NCI-H345 (cell line): ENCODE measurements at regions not wholly inside any gene's neighbourhood (a gene's known extent, or its start where the extent isn't known, plus 50 kb on each side); places are given as distances from the start of the nearest gene placed in this dataset.
"Not testable (repeated sequence)": the region's sequence is repeated elsewhere in the genome, so short reads cannot be mapped to it uniquely, and the experiment has no call there.

Source experiments
- DNase-seq: peaks from one replicate; lab custom pipeline; 2025; lab: John Stamatoyannopoulos, UW

DNA sequence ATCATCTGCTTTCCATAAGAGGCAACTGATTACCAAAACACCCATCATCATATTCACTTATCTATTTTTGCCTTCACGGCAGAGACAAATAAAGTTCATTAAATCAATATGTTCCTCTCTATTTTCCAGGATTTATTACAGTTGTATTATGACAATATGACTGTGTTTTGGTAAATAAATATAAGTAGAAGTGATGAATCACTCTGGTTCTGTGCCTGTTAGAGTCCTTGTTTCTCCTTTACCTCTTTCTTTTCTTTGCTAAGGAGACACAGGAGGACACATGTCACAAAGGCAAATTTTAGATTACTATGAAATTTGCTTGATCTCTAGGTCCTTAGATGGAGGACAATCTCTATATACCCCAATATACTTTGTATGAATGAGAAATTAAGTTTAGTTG lies 152.6 kb upstream of the PLSCR5 start:
- DNase-seq, result no peak

DNA sequence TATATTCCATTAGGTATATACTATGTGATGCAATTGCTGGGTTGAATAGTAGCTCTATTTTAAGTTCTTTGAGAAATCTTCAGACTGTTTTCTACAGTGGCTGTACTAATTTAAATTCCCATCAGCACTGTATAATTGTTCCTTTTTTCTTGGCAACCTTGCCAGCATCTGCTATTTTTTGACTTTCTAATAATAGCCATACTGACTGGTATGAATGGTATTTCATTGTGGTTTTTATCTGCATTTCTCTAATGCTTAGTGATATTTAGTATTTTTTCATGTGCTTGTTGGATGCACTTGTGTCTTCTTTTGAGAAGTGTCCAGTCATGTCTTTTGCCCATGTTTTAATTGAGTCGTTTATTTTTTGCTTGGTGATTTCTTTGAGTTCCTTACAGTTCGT lies 145.1 kb upstream of the PLSCR5 start:
- no peak for DNase-seq

DNA sequence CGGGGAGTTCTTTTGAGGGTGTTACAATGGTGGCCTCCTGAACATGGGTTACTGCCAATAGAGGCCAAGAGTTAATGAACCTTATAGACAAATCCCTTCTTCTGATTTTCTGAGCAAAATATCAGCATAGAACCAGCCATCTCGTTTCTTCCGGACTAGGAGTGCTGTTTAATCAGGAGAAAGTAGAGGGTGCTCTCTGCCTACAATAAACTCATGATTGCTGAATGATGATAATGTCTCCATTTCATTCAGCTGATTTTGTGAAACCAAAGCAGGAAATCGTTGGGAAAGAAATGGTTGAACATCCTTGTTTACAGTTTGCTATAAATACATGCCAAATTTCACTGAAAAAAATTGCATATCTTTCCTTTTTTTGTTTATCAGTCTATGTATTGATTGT lies 142.8 kb upstream of the PLSCR5 start:
- no peak for DNase-seq

DNA sequence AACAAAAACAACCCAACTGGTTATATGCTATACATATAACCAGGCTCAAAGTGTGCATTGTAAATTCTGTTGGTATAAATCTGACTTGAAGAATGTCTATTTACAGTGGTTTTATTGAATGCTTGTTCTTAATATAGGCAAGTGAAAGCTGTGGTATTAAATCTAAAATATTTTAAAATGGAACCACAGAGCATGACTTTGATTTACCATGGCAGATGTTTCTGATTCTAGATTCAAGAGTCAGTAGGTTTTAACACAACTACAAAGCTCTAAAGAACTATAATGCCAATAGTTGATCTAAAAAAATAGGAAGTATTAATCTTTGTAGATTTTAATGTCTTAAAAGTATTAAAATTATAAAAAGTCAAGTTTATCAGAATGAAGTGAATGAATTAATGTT lies 141.9 kb upstream of the PLSCR5 start:
- DNase-seq, result no peak

DNA sequence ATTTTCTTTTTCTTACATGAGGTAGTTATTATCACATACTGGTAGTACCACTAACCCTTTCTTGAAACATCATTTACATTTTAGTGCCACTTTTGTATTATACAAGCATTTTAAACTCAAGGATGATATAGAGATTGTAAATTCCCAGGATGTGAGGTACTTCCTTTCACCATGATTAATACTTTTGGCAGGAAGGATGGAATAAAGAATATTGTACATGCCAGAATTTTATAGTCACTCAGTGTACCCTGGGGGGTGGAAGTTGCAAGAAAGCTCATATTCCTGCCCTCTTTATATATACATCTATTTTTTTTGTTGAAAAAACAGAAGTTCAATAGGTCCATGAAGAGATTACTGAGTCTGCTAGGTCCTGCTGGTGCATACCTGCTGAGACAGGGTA lies 141.0 kb upstream of the PLSCR5 start:
- DNase-seq, result no peak

DNA sequence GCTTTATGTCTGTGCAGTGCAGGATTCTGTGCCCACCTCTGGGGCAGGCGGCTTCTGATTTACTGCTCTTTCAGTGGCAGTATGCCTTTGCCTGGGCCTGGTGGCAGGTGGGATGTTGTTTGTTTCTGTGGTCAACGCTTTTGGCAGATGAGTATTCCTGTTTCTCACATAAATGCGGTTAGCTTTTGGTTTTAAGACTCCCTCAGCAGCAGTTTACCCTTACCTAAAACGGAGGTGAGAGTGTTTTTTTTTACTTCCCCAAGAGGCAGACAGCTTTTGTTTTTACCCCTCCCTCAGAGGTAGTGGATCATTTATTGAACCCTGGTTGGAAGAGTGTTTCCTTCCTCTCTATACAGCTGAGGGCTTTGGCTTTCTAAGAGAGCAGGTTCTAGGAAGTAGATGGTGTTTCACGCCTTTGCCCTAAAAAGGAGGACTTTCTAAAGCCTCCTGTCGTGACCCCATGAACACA lies 134.1 kb upstream of the PLSCR5 start:
- DNase-seq, result no peak

DNA sequence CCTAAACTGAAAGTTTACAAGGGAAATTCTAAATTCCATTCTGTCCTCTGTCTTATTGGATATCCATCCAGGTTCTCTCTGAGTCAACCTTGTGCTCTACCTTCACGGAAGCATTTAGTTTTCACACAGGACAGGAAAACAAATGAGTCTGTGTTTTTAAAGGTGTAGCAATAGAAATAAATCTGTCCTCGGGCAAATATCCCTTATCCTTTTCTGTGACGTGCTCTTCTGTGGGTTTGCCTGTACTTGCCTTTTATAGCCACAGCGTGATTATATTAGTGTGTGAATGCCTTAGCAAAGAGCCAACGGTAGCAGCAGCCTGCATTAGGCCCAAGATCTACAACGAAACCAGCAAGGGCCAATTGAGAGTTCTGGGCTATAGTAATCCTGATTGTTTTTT lies 127.2 kb upstream of the PLSCR5 start:
- DNase-seq, result no peak

DNA sequence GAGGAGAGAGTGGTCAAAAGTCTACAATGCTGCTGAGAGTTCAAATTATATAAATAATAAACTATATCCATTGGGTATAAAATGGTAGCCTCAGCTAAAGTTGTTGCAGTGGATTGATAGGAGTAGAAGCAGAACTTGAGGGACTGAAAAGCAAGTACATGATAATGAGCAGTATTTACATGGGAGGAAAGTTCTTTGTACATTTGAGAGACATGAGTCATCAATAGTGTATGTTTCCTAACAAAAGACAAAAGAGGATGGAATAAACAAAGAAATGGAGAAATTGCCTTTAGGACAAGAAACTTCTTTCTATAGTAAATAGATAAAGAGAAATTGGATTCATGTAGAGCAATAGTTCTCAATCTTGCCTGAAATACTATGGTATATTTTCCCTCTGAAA lies 110.0 kb upstream of the PLSCR5 start:
- DNase-seq, result no peak

DNA sequence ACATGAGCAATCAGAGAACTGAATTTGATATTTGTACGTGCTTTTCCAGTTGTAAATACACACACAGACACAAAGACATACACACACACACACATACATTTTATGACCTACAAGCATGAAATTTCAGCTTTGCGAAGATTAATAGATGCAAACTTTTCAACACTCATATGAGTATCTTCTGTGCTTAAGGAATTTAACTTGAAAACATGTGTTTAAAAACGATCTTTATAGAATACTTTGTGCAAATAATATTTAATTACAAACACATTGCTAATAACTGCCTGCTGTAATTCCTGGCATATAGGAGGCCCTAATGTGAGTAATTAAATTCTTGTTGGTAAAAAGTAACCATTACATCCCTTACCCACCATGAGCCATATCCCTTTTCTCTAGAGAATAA lies 107.7 kb upstream of the PLSCR5 start:
- no peak for DNase-seq

DNA sequence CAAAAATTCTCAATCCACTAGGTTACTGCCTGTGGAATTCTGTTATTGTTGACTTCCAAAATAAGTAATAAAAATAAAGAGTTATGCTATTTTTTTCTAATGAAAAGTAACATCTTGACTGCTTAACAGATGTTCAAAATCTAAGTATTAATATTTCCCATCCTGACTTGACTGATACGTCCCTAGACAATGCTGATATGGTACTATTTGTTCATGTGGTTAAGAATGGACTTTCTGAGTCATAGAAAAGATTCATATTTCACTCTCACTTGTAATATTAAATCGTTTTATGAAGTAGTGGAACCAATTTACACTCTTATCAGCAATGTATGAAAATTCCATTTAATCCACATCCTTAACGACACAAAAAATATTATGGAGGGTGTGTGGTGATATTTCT lies 104.8 kb upstream of the PLSCR5 start:
- no peak for DNase-seq

DNA sequence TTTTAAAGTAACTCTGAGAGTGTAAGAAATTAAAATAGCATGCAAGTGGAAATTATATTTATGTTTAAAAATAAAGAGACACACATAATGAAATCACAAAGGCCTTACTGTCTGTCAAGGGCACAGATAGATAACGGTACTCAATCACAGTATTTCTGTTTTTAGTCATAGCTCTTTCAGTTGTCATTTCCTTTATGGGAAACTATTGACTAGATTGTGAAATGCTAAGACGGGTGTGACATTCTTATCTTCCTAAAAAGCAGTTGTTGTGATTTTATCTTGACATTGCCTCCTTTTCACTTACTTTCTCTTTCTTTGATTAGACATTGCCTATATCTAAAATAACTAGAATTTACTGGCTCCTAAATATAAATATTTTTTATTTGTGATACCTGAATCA lies 100.1 kb upstream of the PLSCR5 start:
- no peak for DNase-seq

DNA sequence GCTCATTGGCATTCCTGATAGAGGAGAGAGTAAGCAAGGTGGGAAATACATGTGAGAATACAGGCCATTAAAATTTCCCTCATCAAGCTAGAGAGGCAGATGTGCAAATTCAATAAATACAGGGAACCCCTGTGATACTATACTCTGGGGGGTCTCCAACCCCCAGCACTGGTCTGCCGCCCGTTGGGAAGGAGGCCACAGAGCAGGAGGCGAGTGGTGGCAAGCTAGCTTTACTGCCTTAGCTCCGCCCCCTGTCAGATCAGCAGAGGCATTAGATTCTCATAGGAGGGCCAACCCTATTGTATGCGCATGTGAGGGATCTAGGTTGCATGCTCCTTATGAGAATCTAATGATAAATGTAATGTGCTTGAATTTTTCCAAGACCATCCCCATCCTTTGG lies 97.1 kb upstream of the PLSCR5 start:
- no peak for DNase-seq

DNA sequence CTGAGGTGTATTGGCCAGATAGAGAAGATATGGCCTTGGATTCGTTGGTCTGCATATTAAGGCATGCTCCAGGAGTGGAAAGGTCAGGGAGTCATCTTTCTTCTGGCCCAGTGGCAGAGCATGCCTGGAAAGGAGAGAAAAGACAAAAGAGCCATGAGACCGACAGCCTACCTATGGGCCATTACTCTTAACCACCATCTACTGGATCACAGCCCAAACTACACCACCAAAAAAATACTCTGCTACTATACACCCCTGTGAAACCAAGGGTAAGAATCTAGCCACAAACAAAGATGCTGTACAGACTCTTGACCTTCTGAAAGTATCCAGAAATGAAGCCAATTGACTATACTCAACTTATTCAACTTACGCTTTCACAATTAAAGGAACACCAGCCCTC lies 96.1 kb upstream of the PLSCR5 start:
- DNase-seq, result no peak

DNA sequence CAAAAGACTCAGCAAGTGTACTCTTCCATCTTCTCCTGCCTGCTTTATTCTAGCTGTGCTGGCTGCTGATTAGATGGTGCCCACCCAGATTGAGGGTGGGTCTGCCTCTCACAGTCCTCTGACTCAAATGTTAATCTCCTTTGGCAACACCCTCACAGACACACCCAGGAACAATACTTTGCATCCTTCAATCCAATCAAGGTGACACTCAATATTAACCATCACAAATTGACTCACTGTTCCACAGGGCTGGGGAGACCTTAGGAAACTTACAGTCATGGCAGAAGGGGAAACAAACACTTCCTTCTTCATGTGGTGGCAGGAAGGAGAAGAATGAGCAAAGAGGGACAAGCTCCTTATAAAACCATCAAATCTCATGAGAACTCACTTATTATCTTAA lies 94.9 kb upstream of the PLSCR5 start:
- DNase-seq, result not testable (repeated sequence)

DNA sequence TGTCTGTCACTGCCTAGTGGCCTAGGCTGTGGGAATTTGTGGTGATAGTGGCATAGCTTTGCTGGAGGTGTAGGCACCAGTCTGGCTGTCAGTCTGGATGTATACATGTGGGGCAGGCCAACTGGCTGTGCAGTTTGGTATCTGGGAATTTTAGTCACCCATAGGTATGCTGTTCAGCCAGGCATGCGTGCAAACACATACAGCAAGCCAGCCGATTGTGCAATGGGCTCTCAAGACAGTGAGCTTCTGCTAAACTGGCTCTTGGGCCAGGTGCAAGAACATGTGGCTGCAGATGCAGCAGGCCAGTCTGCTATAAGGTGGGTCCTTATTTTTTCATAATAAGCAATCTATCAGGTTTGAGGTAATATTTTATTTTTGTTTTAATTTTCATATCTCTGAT lies 87.1 kb upstream of the PLSCR5 start:
- no peak for DNase-seq

DNA sequence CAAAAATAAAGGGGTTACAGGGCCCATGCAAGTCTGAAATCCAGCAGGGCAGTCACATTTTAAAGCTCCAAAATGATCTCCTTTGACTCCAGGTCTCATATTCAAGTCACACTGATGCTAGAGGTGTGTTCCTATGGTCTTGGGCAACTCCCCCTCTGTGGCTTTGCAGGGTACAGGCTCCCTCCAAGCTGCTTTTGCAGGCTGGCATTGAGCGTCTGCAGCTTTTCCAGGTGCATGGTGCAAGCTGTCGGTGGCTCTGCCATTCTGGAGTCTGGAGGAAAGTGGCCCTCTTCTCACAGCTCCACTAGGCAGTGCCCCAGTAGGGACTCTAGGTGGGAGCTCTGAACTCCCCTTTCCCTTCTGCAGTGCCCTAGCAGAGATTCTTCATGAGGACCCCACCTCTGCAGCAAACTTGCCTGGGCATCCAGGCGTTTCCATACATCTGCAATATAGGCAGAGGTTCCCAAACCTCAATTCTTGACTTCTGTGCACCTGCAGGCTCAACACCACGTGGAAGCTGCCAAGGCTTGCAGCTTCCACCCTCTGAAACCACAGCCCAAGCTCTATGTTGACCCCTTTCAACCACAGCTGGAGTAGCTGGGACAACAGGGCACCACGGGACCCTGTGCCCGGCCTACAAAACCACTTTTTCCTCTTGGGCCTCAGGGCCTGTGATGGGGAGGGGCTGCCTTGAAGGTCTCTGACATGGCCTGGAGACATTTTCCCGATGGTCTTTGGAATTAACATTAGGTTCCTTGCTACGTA lies 80.1 kb upstream of the PLSCR5 start:
- DNase-seq, result no peak

DNA sequence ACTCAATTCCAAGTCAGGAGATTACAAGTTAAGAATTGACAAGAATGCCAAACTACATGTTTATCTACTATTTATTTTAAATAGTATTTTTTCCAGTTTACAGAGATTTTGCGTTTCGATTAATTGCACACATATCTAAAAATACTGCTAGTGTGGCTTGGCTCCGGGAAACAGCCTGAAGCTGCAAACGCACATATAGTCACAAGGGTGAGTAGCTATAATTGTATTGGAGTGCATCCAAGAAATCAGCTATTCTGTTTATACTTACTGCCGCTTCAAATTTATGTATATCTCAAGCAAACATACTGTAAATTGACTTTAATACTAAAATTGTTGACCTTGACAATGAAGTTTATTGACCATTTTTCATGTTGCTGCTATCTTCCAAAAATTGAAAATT lies 77.0 kb upstream of the PLSCR5 start:
- DNase-seq, result peak; percentile 43

DNA sequence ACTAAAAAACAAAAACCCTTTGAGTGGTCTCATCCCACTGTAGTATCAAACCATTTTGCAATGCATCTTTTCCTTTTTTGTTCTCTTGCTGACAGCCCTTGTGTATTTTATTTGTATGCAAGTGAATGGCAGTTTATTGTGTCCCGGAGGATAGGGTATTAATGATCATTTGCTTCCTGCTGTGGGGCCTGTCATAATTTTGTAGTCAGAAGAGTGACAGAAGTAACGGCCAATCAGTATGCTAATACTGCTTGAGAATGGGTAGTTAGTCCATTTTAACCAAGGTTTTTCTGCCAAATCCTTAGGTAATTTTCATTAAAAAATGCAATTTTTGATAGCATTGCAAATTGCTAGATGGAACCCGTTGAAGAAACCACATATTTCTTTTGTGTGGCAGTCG lies 75.5 kb upstream of the PLSCR5 start:
- no peak for DNase-seq

DNA sequence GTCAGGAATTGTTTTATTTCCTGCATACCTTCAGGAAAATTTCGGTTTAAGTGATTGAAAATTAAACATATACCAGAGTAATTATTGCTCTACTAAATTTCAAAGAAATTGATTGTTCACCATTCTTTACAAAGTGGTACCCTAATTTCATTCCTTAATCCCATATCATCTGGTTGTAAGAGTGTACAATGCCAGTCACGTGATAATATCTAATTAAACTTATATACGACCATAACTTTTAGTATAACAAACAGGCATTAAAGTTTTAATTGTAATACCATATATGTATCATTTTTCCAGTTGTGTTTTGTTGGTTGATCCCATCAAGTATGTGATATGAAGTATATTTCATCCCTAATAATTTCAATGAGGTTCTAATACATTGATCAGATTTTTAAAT lies 74.8 kb upstream of the PLSCR5 start:
- no peak for DNase-seq

DNA sequence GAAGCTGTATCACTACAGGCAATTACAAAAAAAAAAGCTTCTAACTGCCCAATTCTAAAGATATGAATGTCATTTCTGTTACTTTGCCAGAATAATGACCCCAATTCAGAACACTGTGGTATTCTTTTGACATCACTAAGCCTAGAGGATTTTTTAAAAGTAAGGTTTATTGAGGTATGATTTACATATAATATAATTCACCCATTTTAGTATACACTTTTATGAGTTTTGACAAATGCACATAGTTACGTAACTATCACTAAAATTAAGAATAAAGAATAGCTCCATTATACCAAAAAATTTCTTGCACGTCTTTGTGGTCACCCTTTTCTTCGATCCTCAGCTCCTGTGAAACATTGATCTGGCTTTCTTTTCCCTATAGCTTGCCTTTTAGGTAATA lies 74.0 kb upstream of the PLSCR5 start:
- no peak for DNase-seq

DNA sequence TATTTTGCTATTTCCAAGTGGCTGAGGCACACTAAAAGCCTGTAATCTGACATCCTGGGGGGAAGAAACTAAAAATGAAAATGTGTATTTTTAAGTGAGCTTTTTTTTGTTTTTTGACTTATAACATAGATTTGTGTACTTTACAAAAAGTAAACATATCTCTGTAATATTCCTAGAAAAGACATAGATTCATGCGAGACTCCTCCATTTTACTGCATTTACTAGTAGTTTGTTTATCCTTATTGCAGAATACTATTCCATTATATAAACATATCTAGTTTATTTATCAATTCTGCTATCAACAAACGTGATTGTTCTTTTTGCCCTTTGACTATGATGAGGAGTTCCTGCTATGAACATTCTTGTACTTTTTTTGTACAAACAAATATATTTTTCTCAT lies 67.8 kb upstream of the PLSCR5 start:
- DNase-seq, result no peak

DNA sequence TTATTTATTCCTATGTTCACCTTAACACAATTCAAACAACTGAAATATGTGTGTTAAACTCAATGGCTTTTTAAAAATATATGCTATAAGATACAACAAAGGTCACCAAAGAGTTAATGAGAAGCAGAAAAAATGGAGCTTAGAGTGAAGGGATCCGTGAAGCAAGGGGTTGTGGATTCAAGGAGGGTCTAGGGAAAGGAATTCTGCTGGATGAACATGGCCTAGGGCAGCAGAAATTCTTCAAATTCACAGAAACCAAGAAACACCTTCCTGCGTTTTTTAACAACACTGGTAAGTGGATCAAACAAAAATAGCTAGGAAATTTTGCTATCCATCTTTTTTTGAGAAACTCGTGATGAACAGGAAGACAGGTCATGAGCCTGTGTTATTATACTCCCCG lies 59.3 kb upstream of the PLSCR5 start:
- DNase-seq, result no peak

DNA sequence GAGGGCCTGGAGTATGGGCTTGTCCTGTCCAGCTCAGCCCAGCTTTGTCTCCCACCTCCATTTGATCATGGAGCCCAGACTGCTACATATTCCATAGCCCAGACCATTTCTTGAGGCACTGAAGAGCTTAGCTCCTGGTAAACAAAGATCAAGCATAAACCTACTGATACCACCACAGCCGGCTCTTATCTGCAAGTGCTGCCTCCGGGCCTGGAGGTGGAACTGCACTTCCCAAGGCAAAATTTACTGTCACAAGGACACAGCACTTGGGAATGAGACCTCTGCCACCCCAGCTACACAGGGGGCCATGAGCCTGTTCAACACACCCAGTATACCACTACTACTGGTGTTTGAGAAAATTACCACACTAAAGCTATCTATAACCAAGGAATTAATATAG lies 53.7 kb upstream of the PLSCR5 start:
- no peak for DNase-seq

DNA sequence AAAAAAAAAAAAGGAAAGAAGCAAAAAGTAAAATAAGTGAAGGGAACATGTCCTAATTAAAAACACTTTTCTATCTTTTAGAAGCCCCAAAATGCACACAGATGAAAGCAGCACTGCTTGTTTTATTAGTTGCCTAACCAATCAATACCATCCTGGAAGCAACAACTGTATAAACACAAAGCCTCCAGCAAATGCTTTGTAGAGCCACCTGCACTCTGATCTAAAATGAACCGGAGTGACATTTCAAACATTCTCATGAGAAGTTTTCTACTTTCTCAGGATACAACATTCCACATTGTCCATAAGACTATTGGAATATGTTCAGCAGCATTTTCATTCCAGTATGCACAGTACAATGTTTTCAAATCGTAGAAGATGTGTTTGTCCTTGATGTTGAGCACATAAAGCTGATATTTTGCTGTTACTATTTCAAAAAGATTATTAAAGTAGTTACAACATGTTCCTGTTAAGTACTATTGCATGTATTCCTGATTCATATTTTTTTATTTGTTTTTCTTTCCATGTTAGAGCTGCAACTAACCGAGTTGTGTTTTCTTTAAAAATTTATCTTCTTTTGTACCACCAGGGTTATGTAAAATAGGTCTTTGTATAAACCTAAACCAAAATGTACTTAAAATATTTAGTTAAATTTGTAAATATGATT lies 50.3 kb upstream of the PLSCR5 start:
- DNase-seq, result no peak
